A549 (cell line): ENCODE measurements at regions not wholly inside any gene's neighbourhood (a gene's known extent, or its start where the extent isn't known, plus 50 kb on each side); places are given as distances from the start of the nearest gene placed in this dataset.
A peak's percentile ranks its signal among the peaks of the same experiment; 100 is the strongest.

Experiments used
- ATAC-seq, 2 experiments: fragments of 200-7000 bp in 1 of 2; fragments of >200 bp in 1 of 2; cut with Nextera tagmentation in 1 of 2; cut with Tn5 transposase in 1 of 2; 3 replicates each; pipeline versions ENCODE4 v1.8.0 to v1.9.1; 2018 to 2020; ENCODE audit warnings: mild to moderate bottlenecking in 1 of 2, moderate library complexity in 1 of 2
- CTCF ChIA-PET: fragments of 300-600 bp; sonication (Branson Sonifier 250); formaldehyde crosslinking; extraction: SDS; loops from one replicate; lab custom pipeline; 2021; ENCODE audit warnings: antibody characterized with exemption, inconsistent platforms; lab: Yijun Ruan, JAX
- POLR2A ChIA-PET: fragments of 350-600 bp; formaldehyde crosslinking; extraction: SDS; loops from one replicate; lab custom pipeline; 2021; ENCODE audit warnings: antibody characterized with exemption, inconsistent platforms; lab: Yijun Ruan, JAX
- DNase-seq, 2 experiments: peaks; one replicate each; pipeline versions ENCODE4 v3.0.0 to v3.0.0-alpha.2; 2011 to 2016; ENCODE audit warnings: low read depth in 1 of 2, low spot score in 1 of 2
- FAIRE-seq: peaks from 2 replicates; lab custom pipeline; 2011; peaks lifted over from hg19 to GRCh38; lab: Jason Lieb, UNC
- H3K27ac ChIP-seq, 2 experiments: fragments of >200 bp; sonication (Bioruptor Twin); formaldehyde crosslinking; 3 replicates each; pipeline ENCODE4 v1.5.1; 2016 to 2017
- H3K4me1 ChIP-seq: fragments of >200 bp; sonication (Bioruptor Twin); formaldehyde crosslinking; 3 replicates; pipeline ENCODE4 v1.6.1; 2016
- H3K4me2 ChIP-seq: fragments of >200 bp; sonication (Bioruptor Twin); formaldehyde crosslinking; 3 replicates; pipeline ENCODE4 v1.6.1; 2016
- H3K4me3 ChIP-seq: fragments of >200 bp; sonication (Bioruptor Twin); formaldehyde crosslinking; 3 replicates; pipeline ENCODE4 v1.5.1; 2016
- H3K9me3 ChIP-seq: fragments of >200 bp; sonication (Bioruptor Twin); formaldehyde crosslinking; 3 replicates; pipeline ENCODE4 v1.6.1; 2016
- ESRRA ChIP-seq: fragments of 150-350 bp; IDR thresholded peaks from 2 replicates; pipeline ENCODE4 v1.6.1; 2014; ENCODE audit warnings: mild to moderate bottlenecking, low read length, borderline replicate concordance
- FOSB ChIP-seq: fragments of 250-450 bp; sonication (Bioruptor Pico); IDR thresholded peaks from 2 replicates; pipeline ENCODE4 v1.5.0; 2020; ENCODE audit warnings: mild to moderate bottlenecking, moderate library complexity
- FOSL2 ChIP-seq, 2 experiments: fragments of 450-650 bp in 1 of 2; fragments of >200 bp in 1 of 2; sonication (Bioruptor Twin) in 1 of 2; formaldehyde crosslinking; IDR thresholded peaks; 2 replicates each; pipeline versions ENCODE4 v1.5.0 to v1.6.1; 2016 to 2020; ENCODE audit warnings: mild to moderate bottlenecking in 1 of 2, moderate library complexity in 1 of 2
- HDAC2 ChIP-seq: fragments of 200-600 bp; sonication (generic); IDR thresholded peaks from 2 replicates; pipeline ENCODE4 v1.6.1; 2016
- HOXA7 ChIP-seq: fragments of 250-450 bp; sonication (Bioruptor Pico); IDR thresholded peaks from 2 replicates; pipeline ENCODE4 v1.5.0; 2020; ENCODE audit warnings: mild to moderate bottlenecking, moderate library complexity
- HOXB13 ChIP-seq: fragments of 250-450 bp; sonication (Bioruptor Pico); IDR thresholded peaks from 2 replicates; pipeline ENCODE4 v1.5.0; 2020; ENCODE audit warnings: low read depth, mild to moderate bottlenecking, moderate library complexity
- KDM5A ChIP-seq: fragments of 200-600 bp; sonication (generic); IDR thresholded peaks from 2 replicates; pipeline ENCODE4 v1.6.1; 2016; ENCODE audit warnings: antibody characterized with exemption, mild to moderate bottlenecking
- MAZ ChIP-seq: fragments of 150-350 bp; IDR thresholded peaks from 2 replicates; pipeline ENCODE4 v1.6.1; 2014; ENCODE audit warnings: antibody characterized with exemption, low read depth, low read length, borderline replicate concordance
- NFE2L2 ChIP-seq: fragments of 150-350 bp; conservative IDR thresholded peaks from 2 replicates; pipeline ENCODE4 v1.6.1; 2014; ENCODE audit warnings: low read length
- NR3C1 ChIP-seq: fragments of >200 bp; sonication (Bioruptor Twin); formaldehyde crosslinking; IDR thresholded peaks from 3 replicates; pipeline ENCODE4 v1.6.1; 2017
- RAD21 ChIP-seq, 2 experiments: fragments of >200 bp in 1 of 2; sonication (Bioruptor Twin) in 1 of 2; formaldehyde crosslinking in 1 of 2; IDR thresholded peaks in 1 of 2; conservative IDR thresholded peaks in 1 of 2; 2 replicates in 1 of 2; 3 replicates in 1 of 2; pipeline ENCODE4 v1.6.1; 2012 to 2018; ENCODE audit warnings: inconsistent platforms in 1 of 2
- RARB ChIP-seq: fragments of 250-450 bp; sonication (Bioruptor Pico); IDR thresholded peaks from 2 replicates; pipeline ENCODE4 v1.8.0; 2021; ENCODE audit warnings: mild to moderate bottlenecking, moderate library complexity
- RNF2 ChIP-seq: fragments of 200-600 bp; sonication (generic); IDR thresholded peaks from 2 replicates; pipeline ENCODE4 v1.6.1; 2016; ENCODE audit warnings: low read depth, mild to moderate bottlenecking, antibody characterized with exemption, moderate library complexity, borderline replicate concordance
- SMC3 ChIP-seq: fragments of >200 bp; sonication (Bioruptor Twin); formaldehyde crosslinking; IDR thresholded peaks from 3 replicates; pipeline ENCODE4 v1.6.1; 2018; ENCODE audit warnings: inconsistent platforms
- ZFP36 ChIP-seq: fragments of 450-650 bp; IDR thresholded peaks from 2 replicates; pipeline ENCODE4 v1.6.1; 2014; ENCODE audit warnings: borderline replicate concordance; ENCODE audit not compliant: partially characterized antibody
- ZSCAN20 ChIP-seq: fragments of 250-450 bp; sonication (Bioruptor Pico); IDR thresholded peaks from 2 replicates; pipeline ENCODE4 v1.8.0; 2022; ENCODE audit warnings: mild to moderate bottlenecking, moderate library complexity
- WGBS: methylation state at CpG from one replicate; pipeline ENCODE4 v1.1.6; 2017; ENCODE audit errors: missing lambda C conversion rate; 5-methylcytosine and 5-hydroxymethylcytosine counted together
- TF ChIP-seq, protein P1 (sequence below): IDR thresholded peaks from 2 replicates; pipeline ENCODE4 v1.6.1; 2012; ENCODE audit warnings: low read depth, borderline replicate concordance
- TF ChIP-seq, protein P2 (sequence below): fragments of 150-350 bp; IDR thresholded peaks from 2 replicates; pipeline ENCODE4 v1.6.1; 2014; ENCODE audit warnings: low read depth, mild to moderate bottlenecking, low read length
- TF ChIP-seq, protein P3 (sequence below): fragments of >200 bp; sonication (Bioruptor Twin); formaldehyde crosslinking; IDR thresholded peaks from 2 replicates; pipeline ENCODE4 v1.6.1; 2016
- TF ChIP-seq, protein P4 (sequence below): fragments of 200-600 bp; sonication (generic); IDR thresholded peaks from 2 replicates; pipeline ENCODE4 v1.6.1; 2016; ENCODE audit warnings: antibody characterized with exemption, mild to moderate bottlenecking, moderate library complexity
- TF ChIP-seq, protein P5 (sequence below): fragments of >200 bp; sonication (Bioruptor Twin); formaldehyde crosslinking; IDR thresholded peaks from 3 replicates; pipeline ENCODE4 v1.5.1; 2016

DNA sequence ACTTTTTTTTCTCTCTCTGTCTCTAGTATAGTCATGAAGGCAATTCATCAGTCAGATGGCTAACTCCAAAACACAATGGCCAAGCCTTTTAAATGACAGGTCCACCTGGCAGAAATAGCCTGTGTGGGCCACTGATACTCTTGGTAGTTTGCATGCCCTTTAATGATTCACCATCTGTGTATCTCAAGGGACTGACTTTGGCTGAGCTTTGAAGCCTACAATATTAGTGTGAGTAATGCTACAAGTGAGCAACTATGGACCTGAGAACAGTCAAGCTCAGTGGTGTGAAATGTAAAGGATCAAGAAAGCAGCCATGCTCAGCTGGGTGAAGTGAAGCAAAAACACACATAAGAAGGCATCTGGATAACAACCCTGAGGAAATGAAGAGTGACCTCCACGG, 506.9 kb downstream of the TLE1 start:
- no peak overlapping the region for H3K4me3 ChIP-seq
- H3K4me1 ChIP-seq: peaks cover 5% of the 10 kb centered on the region; the same call in 1 of the 3 replicates
- H3K4me2 ChIP-seq: no peak overlapping the region
- DNase-seq (peak in 1 of 2 experiments; percentile 20), FAIRE-seq (no peak), ATAC-seq (peak; percentile 56 to 62; a peak in 3 of 6 replicates)
- ChIA-PET CTCF (no interaction called here), POLR2A (interaction anchor here (1.0 kb wide), 1 partner anchor 9 kb away, joined by 3 read pairs; no protein-coding TSS in a partner anchor)
- H3K27ac ChIP-seq: 0 out of 6 replicates have a peak overlapping the region, but pooled peaks of 1 of the 2 experiments have one; percentile 19
- whole genome bisulfite sequencing: 17% methylated on average over 1 of the region's 1 CpG
- H3K9me3 ChIP-seq: no peaks in the 10 kb centered on the region
- TF ChIP-seq HDAC2 (no peak), RNF2 (no peak), RARB (no peak), ZSCAN20 (CRISPR knock-in tag) (no peak), HOXB13 (CRISPR knock-in tag) (no peak), SMC3 (no peak), HOXA7 (CRISPR knock-in tag) (no peak), ZFP36 (no peak), FOSL2 (IDR thresholded peaks at IDR 0.05) (no peak), FOSL2 (CRISPR knock-in tag; IDR thresholded peaks at IDR 0.05) (no peak), NFE2L2 (no peak), NR3C1 (no peak), ESRRA (no peak), KDM5A (no peak), MAZ (no peak)
- TF ChIP-seq, protein P1, sequence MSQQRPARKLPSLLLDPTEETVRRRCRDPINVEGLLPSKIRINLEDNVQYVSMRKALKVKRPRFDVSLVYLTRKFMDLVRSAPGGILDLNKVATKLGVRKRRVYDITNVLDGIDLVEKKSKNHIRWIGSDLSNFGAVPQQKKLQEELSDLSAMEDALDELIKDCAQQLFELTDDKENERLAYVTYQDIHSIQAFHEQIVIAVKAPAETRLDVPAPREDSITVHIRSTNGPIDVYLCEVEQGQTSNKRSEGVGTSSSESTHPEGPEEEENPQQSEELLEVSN: no peak
- TF ChIP-seq, protein P2, sequence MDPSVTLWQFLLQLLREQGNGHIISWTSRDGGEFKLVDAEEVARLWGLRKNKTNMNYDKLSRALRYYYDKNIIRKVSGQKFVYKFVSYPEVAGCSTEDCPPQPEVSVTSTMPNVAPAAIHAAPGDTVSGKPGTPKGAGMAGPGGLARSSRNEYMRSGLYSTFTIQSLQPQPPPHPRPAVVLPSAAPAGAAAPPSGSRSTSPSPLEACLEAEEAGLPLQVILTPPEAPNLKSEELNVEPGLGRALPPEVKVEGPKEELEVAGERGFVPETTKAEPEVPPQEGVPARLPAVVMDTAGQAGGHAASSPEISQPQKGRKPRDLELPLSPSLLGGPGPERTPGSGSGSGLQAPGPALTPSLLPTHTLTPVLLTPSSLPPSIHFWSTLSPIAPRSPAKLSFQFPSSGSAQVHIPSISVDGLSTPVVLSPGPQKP: no peak
- TF ChIP-seq, protein P3, sequence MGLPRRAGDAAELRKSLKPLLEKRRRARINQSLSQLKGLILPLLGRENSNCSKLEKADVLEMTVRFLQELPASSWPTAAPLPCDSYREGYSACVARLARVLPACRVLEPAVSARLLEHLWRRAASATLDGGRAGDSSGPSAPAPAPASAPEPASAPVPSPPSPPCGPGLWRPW: no peak
- TF ChIP-seq, protein P4, sequence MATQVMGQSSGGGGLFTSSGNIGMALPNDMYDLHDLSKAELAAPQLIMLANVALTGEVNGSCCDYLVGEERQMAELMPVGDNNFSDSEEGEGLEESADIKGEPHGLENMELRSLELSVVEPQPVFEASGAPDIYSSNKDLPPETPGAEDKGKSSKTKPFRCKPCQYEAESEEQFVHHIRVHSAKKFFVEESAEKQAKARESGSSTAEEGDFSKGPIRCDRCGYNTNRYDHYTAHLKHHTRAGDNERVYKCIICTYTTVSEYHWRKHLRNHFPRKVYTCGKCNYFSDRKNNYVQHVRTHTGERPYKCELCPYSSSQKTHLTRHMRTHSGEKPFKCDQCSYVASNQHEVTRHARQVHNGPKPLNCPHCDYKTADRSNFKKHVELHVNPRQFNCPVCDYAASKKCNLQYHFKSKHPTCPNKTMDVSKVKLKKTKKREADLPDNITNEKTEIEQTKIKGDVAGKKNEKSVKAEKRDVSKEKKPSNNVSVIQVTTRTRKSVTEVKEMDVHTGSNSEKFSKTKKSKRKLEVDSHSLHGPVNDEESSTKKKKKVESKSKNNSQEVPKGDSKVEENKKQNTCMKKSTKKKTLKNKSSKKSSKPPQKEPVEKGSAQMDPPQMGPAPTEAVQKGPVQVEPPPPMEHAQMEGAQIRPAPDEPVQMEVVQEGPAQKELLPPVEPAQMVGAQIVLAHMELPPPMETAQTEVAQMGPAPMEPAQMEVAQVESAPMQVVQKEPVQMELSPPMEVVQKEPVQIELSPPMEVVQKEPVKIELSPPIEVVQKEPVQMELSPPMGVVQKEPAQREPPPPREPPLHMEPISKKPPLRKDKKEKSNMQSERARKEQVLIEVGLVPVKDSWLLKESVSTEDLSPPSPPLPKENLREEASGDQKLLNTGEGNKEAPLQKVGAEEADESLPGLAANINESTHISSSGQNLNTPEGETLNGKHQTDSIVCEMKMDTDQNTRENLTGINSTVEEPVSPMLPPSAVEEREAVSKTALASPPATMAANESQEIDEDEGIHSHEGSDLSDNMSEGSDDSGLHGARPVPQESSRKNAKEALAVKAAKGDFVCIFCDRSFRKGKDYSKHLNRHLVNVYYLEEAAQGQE: no peak
- TF ChIP-seq, protein P5, sequence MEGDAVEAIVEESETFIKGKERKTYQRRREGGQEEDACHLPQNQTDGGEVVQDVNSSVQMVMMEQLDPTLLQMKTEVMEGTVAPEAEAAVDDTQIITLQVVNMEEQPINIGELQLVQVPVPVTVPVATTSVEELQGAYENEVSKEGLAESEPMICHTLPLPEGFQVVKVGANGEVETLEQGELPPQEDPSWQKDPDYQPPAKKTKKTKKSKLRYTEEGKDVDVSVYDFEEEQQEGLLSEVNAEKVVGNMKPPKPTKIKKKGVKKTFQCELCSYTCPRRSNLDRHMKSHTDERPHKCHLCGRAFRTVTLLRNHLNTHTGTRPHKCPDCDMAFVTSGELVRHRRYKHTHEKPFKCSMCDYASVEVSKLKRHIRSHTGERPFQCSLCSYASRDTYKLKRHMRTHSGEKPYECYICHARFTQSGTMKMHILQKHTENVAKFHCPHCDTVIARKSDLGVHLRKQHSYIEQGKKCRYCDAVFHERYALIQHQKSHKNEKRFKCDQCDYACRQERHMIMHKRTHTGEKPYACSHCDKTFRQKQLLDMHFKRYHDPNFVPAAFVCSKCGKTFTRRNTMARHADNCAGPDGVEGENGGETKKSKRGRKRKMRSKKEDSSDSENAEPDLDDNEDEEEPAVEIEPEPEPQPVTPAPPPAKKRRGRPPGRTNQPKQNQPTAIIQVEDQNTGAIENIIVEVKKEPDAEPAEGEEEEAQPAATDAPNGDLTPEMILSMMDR: no peak

DNA sequence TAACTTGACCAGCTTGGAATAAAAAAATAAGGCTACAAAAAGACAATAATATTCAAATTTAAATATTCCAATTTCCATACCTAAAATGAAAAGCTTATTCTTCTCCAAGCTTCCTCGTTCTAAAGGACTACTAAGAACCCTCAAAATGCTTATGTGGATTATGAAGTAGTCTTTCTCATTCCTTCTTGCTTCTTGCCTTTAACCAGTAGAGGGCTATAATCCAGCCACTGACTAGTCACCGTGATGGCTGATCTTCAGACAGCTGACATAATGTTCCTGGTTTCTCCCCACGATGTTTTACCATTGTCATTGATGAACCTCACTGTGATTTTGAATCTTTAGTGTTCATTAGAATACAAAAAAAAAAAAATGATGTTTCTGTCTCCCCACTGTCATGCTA, 515.3 kb downstream of the TLE1 start:
- Histone ChIP-seq H3K4me2 (no peak overlapping the region), H3K27ac (no peak overlapping the region), H3K9me3 (no peaks in the 10 kb centered on the region), H3K4me1 (no peaks in the 10 kb centered on the region), H3K4me3 (no peak overlapping the region)
- DNase-seq (no peak), ATAC-seq (peak in 1 of 2 experiments; percentile 48; a peak in 1 of 6 replicates), FAIRE-seq (no peak)
- TF ChIP-seq, protein P5: peak; percentile 16; the same call in 1 of the 3 replicates
- TF ChIP-seq FOSB (CRISPR knock-in tag): no peak
- TF ChIP-seq RAD21 (conservative IDR thresholded peaks at IDR 0.05 in 1 of 2, IDR thresholded peaks at IDR 0.05 in 1 of 2): 0 out of 5 replicates have a peak, but pooled peaks of 1 of the 2 experiments have one; percentile 13
- TF ChIP-seq SMC3: peak; percentile 28; the same call in 1 of the 3 replicates
- 28% methylated on average over 3 of the region's 3 CpGs for WGBS
- ChIA-PET CTCF (no interaction called here), POLR2A (interaction anchor here (0.8 kb wide), 1 partner anchor 8 kb away, joined by 3 read pairs; no protein-coding TSS in a partner anchor)
